ENCODE measurements at regions not wholly inside any gene's neighbourhood (a gene's known extent, or its start where the extent isn't known, plus 50 kb on each side); places are given as distances from the start of the nearest gene placed in this dataset.

DNA sequence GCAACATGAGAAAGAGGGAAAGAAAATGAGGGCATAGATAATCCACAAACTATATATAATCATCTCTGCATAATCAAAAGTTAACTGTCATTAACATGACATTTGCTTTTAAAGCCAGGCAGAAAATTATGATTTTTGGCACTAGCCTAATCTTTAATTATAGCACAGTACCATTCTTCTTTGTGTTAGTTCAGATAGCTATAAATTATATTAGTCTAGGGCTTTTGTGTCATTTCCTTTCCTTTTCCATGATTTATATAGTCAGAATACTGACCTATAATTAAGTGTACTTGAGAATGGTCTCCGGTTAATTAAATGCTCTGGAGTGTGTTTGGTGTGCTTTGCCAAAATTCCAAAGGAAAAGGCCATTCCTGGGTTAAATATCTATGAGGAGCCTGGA is 441.9 kb upstream of the THRB start:
- no peak for DNase-seq (ENCODE audit: low read depth in 2 of 2)

DNA sequence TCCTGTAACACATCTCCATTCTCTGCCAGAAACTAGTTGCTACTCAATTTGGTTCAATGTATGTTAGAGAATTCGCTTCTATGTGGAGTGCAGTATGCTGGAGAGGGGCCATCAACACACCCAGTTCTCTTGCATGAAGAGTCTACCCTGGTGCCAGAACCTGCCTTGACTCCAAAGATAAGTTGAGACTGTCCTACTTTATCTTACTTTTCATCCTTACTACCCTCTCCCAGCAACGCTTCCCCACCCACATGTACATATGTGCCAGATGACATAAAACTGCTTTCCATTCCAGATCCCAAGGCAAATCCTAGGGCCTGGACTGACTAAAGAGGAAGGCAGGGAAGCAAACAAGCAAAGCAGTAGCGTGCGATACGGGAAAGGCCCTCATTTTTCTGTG is 442.6 kb upstream of the THRB start:
- DNase-seq (ENCODE audit: low read depth in 2 of 2) = no peak

DNA sequence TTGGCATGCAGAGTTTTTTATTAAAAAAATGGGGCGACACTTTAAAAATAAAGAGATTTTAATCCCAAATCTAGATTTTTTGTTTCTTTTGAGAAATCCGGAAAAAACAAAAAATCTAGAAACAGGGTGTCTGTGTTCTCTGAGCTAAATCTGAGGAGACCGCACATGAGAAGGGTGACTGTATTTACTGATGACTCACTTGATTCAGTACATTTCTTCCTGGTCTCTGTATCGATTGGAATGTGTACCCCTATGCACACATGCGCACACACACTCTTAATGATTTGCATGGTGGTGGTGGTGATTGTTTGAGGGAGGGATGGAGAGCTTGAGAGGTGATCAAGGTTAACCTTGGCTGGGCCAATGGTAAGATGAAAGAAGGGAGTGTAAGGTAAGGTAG is 443.1 kb upstream of the THRB start:
- no peak for DNase-seq (ENCODE audit: low read depth in 2 of 2)

DNA sequence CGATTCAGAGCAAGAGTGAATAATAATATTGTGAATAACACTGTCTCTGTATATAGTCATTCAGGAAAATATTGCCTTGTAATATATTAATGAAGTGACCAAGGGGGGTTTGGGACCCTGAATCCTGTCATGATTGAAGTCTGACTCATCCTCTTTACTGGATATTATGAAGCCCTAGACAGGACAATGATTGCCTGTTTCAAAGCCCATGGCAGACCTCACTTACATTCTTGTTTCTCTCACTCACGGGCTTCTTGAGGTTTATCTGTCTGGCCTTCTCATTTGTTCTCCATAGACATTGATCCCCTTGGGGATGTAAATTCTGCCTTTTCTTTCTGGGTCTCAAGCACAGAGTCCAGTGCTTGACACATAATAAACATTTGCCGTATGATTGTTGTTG is 449.3 kb upstream of the THRB start:
- no peak for DNase-seq (ENCODE audit: low read depth in 2 of 2)

DNA sequence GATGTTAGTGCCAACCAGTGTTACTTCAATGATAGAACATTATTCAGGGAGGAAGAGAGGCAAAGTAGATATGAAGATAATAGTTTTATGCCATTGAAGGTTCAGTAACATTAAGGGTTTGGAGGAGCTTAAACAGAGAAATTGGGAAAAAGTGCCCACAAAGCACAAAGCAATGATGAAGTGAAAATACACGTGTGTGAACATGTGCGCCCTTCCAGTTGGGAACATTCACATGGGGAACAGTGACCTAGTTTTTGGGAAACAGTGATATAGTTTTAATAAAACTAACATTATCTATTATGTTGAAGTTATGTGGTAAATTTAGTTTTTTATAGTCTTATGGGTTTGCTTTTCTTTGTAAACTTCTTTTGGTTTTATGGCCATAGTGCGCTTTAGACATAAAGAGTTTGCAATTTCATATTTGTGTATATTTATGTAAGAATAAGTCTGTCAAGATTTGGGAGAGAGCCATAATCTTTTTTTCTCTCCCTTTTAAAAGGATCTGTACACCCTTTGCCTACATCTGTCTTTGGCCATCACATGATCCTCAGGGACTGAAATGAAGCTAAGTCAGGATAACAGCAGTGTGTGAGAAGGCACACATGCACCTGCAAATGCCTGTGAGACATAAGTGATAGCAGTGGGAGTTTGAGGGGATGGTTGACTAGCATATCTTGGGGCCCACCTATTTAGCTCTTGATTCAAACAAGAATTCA is 450.3 kb upstream of the THRB start:
- no peak for DNase-seq (ENCODE audit: low read depth in 2 of 2)

DNA sequence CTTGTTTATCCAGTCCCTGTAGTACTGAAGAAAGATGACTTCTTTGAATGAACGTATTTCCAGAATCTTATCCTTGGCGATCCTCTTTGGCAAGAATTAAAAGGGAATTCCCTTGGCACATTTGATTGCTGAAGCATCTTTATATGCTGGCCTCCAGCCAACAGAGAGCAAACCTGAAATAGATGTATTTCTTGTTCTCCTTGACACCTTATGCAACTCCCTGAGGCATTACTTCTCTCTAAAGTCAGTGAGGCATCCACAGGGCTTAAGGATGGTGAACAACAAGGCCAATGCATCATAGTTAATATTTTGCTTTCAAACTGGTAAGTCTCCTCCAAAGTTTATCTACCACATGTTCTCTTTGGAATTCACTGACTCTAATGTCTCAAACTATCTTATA is 450.9 kb upstream of the THRB start:
- no peak for DNase-seq (ENCODE audit: low read depth in 2 of 2)

DNA sequence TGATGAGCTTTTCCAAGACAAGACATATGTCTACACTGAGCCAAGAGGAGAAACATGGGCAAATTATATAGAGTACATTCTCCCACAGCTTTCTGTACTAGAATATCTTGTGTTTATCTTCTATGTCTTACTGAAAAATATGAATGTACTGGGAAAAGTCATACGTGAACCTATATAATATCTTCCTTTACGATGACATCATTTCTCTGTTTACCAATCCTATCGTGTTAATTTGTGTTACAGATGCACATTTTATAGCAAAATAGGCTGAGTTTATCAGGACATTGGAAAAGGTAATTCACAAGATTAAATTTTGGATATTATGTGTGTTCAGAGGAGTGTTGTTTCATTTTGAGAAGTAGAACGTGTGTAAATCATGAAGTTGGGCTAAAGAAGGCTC is 452.5 kb upstream of the THRB start:
- no peak for DNase-seq (ENCODE audit: low read depth in 2 of 2)

DNA sequence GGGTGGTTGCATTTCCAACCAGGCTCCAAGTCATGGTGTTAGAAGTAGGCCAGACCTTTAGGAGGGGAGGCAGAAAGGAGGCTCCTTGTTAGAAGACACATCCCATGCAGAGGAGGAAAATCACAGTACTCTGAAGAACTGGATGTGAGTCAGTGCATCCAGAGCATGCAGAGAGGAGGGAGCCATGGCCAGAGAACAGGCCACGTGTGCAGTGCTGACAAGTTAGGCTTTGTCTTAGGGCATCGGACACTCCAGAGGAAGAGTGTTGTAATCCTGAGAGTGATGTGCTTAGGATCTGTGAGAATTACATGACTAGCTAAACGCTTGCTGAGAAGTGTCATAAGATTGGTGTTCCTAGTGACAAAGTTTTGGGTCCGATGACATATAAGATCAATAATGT is 456.5 kb upstream of the THRB start:
- DNase-seq (ENCODE audit: low read depth in 2 of 2) = no peak

DNA sequence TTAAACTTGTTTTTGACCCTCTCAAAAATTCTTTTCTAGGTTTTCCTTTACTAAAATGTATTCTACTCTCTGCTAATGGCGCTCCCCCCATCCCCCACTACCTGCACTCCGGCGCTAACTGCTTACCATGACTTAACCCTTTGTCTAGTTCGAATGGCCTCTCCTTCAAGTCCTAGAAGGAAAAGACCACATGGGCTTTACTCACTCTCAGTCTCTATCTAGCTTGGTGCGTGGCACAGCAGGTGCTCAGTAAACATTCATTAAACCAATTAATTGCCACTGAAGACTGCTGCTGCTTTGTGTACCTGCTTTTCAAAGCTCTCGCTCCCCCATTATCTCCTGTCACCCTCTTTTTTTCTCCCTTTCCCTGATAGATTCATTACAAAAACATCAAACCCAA is 457.7 kb upstream of the THRB start:
- no peak for DNase-seq (ENCODE audit: low read depth in 2 of 2)

DNA sequence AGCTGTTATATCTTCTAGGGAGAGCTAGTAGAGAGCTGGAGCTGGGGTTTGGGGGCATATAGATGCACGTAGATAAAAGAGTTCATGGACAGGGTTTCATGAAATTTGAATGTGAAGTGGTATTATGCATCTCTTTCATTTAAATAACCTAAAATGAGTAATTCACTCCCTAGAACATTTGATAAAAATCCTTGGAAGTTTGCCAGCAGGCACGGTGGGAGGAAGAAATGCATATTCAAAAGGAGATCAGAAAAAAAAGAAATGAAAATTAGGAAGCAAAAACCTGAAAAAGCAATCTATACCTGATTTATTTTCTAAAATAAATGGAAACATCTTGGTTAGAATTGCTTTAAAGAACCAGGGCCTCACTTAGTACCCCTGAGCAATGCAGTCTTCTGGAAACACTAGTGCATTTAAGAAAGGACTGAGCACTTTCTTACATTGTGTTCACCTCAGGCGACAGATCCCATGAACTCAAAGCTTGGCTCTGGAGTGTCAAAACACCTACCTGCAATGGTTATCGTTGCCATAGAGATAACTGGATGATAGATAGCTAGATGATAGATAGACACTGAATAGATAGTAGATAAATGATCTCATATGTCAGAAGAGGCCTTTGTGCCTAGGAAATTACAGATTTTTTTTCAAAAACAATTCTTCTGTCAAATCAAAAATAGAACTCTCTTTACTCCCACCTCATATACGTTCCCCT is 458.6 kb upstream of the THRB start:
- no peak for DNase-seq (ENCODE audit: low read depth in 2 of 2)

DNA sequence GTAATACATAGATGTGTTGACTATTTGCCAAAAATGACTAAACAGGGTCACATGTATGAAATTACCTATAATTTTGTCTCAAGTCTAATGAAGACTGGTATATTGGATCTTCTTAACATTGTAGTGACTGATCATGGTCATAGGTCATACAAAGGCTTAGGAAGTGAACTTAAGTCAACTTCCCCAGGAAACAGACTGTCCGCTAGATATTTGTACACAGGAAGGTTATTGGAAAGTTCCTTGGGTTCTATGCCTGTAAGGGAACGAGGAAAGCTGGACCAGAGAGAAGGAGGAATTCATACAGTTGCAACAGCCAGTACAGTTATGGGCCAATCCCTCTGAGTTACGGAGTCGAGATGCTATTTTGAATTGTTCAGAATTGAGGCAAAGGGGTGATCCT is 462.0 kb upstream of the THRB start:
- DNase-seq (ENCODE audit: low read depth in 2 of 2) = no peak

DNA sequence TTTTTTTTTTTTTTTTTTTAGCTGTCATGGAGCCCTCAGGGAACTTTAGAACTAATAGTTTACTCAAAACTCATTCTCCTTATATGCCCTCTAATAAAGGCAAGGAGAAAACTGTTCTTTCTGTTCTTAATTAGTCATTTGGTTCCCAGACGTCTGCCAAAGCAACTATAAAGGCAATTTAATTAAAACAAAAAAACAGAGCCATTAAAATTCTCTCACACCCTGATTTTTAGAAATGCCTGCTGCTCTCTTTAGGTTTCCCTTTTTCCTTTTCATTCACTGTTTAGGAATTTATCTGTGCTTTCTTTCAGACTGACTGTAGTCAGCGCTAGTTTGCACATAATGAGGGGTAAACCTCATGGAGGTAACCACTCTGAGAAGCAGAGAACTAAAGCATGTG is 463.6 kb upstream of the THRB start:
- no peak for DNase-seq (ENCODE audit: low read depth in 2 of 2)

DNA sequence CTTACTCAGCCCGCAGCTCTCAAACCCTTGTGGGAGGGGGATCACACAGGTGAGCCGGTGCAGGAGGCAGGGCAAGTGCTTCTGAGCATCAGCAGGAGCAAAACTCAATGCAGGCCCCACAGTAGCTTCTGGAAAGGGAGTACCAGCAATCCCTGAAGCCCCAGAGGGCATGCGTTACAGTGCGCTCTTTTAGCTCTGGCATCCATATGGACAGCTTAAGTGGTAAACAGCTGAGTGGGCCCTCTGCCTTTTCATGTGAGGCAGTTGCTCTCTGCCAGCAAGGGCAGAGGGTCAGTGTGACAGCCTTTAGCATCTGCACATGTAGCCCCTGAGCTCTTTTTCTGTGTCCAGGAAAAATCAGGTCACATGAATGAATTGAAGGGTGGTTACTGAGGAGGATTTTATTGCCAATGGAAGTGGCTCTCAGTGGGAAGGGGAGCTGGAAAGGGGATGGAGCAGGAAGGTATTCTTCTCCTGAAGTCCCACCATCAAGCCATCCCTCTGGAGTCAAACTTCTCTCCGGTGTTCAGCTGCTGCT is 464.3 kb upstream of the THRB start:
- DNase-seq (ENCODE audit: low read depth in 2 of 2) = no peak

DNA sequence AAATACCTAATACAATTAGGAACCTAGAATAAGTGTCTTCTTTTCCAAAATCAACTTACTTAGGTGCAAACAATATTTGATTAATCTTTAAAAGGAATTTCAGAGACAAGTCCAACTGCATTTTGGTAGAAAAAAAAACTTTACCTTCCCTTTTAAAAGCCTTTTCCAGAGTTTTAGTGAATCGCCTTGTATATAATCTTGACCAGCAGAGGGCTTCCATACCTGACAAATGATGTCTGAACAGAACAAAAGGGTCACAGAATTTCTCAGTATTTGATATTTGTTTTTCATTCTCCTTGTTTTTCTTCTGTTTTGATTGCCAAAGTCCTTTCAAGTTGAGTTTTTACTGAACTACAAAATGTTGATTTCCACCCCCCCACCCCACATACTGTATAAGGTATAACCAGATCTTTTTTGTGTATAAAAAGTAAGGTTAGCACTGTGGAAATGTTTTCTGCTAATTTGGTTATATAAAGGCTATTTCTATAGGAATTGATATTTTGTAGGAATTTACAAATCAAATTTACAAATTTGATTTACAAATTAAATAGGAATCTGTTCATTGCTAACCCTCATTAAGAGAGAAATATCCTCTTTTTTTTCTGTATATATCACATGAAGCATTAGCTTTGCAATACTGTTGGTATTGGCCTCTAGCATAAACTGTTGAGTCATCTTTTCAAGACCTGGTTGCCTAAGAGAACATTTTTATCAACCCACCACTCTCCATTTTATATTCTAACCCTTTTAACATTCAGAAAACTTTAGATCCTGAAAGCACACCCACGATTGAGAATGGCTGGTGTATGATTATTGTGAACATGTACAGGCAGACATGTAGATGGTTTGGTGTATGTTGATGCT is 464.1 kb upstream of the RARB start:
- no peak for DNase-seq (ENCODE audit: low read depth in 2 of 2)

DNA sequence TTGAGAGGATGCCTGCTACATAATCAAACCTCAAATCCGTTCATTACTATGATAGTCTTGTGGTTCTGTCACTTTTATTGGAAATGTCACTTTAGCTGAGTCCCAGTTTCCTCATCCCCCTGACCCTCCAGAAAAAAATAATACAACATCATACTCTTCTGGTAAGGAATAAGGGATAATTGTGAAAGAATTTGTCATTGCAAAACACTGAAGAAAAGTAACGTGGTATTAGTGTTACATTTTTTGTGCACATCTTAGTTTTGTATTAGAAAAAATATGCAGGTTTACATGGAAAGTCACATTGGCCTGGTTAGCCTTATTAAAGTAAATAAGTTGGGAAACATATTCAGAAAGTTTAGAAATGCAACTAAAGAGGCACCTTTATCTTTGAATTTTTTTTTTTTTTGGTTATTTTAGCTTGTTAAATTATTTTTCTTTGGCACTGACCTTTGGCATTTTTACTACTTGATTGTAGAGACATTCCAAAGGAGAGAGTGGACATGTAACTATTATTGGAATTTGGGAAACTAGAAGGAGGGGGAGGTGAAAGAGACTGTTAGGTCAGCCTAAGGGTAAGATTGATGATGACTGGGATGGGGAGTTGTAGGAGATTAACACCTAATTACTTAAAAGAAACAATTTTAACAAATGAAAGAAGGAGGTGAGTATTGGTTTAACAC is 462.2 kb upstream of the RARB start:
- no peak for DNase-seq (ENCODE audit: low read depth in 2 of 2)

DNA sequence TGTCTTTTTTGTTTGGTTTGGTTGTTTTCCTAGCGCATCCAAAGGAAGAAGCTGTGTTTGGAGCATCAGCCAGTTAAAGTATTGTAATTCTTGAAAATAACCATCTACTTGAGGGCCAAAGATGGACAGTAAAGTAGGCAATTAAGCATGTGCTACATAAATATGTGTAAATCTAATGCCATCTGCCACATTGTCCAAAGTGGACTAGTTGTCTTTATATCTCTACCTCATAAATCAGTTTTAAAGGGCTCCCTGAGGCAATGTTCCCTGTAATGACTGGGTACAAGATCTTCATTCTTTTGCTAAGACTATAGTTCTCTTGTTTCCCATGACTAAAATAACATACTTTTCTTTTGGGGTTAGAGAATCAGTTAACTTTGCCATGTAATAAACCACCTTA is 460.0 kb upstream of the RARB start:
- DNase-seq (ENCODE audit: low read depth in 2 of 2) = no peak

DNA sequence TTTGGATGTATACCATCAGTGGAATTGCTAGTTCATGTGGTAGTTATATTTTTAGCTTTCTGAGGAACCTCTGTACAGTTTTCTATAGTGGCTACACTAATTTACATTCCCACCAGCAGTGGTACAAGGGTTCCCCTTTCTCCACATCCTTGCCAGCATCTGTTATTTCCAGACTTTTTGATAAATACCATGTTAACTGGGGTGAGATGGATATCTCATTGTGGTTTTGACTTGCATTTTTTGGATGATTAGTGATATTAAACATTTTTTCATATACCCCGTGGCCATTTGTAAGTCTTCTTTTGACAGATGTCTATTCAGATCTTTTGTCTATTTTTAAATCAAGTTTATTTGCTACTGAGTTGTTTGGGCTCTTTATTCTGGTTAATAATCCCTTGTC is 455.6 kb upstream of the RARB start:
- no peak for DNase-seq (ENCODE audit: low read depth in 2 of 2)

DNA sequence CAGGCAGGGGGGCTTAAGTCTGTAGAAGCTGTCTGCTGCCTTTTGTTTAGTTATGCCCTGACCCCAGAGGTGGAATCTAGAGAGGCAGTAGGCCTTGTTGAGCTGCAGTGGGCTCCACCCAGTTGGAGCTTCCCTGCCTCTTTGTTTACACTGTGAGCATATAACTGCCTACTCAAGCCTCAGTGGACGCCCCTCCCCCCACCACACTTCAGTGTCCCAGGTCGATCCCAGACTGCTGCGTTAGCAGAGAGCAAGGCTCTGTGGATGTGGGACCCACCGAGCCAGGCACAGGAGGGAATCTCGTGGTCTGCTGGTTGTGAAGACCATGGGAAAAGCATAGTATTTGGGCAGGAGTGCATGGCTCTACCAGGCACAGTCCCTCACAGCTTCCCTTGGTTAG is 446.8 kb upstream of the RARB start:
- DNase-seq (ENCODE audit: low read depth in 2 of 2) = no peak

DNA sequence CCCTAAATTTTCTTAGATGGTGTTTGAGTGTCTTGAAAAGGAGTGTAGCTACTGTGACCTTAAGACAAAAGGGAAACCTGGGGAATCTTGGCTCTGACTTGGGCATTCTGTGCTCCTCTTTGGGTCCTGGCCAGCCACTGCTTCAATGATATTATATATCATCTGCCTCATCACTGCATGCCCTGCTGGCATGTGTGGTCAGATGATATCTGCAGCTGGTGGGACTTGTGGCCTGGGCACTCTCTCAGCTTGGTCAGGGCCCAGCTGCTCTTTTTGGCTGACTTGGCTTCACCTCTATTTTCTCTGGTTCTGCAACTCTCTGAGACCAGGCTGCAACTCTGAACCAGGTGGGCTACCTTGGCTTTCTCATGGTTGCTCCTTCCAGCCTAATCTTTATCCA is 446.1 kb upstream of the RARB start:
- no peak for DNase-seq (ENCODE audit: low read depth in 2 of 2)

DNA sequence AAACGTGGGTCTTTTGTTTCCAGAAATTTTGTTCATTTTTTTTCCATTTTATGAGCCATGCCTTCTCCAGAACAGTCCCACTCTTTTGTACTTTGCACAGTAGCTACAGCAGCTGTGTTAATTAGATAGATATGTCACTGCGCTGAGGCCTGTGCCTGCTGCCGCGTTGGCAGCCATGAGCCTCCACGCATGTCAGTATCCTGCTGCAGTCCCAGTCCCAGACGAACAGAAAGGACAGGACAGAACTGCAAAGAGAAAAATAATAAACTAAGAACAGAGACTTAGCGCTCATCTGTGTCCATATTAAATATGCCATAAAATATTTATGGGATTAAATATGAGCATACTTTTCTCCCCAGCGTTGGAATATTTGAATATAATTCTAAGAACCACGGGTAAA is 442.4 kb upstream of the RARB start:
- no peak for DNase-seq (ENCODE audit: low read depth in 2 of 2)

DNA sequence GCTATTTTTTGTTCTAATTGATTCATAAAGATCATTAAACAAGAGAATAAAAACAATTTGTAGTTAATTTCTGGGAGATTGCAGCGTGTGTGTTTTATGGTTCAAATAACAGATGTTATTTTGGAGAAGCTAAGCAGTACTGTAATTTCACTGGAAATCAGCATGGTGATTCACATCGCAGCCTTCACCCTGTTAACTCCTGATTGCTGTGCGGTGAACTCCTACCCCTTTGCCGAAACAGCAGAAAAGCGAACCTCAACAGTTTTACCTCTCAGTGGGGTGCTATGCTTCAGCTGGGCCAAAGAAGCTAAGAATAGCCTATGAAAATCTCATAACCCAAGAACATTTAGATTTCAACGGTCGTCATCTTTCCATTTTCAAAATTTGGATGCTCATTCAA is 441.5 kb upstream of the RARB start:
- no peak for DNase-seq (ENCODE audit: low read depth in 2 of 2)

DNA sequence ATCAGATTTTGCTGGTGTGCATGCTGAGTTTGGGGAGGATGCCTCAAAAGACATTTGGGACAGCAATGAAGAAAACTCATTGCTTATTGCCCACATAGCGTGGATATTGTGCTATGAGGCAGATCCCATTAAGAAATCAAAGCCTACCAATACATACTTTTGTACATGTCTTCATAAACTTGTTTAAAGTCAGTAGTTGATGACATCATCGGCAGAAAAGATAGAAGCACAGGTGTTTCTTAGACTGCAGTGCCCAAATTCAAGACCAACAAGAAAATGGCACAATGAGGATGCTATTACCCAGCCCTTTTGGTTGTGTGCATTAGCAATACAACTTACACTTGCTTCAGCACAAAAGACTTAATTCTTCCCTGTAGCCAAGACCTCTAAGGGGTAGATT is 428.7 kb upstream of the RARB start:
- DNase-seq (ENCODE audit: low read depth in 2 of 2) = no peak

All from stimulated activated CD8-positive, alpha-beta memory T cell treated with anti-CD3 and anti-CD28 coated beads, Interleukin-7, amount 100 ng/mL, for 1 hour (primary cell).